ENCODE measurements at regions not wholly inside any gene's neighbourhood (a gene's known extent, or its start where the extent isn't known, plus 50 kb on each side); places are given as distances from the start of the nearest gene placed in this dataset.
"Not testable (repeated sequence)": the region's sequence is repeated elsewhere in the genome, so short reads cannot be mapped to it uniquely, and the experiment has no call there.

- DNase-seq (no peak), ATAC-seq (no peak)
These were observed 1299.2 kb upstream of the ATXN8OS start for GRCh38 chr13:68808456-68808855.

GRCh38 chr13:68806125-68806524, 1301.5 kb upstream of the ATXN8OS start:
- ATAC-seq (no peak), DNase-seq (no peak)

DNA sequence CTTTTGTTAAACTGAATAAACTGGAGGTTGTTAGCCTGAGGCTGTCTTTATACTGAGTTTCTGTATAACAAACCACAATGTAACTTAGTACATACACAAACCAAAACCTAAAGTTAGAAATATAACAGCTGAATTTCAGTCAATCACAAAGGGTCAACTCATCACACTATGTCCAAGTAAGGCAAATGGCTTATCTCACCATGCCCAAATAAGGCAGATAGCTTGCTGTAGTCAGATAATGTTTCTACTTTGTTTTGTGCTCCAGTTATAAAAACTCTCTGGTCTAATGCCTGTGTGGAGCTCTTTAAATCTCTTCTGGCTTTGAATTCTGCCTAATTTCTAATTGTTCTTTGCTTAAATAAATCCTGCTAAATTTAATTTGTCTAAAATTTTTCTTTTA, 1323.4 kb upstream of the ATXN8OS start:
- no peak for DNase-seq

GRCh38 chr13:68759617-68760016, 1348.0 kb upstream of the ATXN8OS start:
- DNase-seq, result no peak

More for the DNA sequence above, 1323.4 kb upstream of the ATXN8OS start:
- no peak for ATAC-seq

GRCh38 chr13:68749796-68750195, 1357.8 kb upstream of the ATXN8OS start:
- DNase-seq, result no peak
- ATAC-seq, result no peak

More at GRCh38 chr13:68759617-68760016, 1348.0 kb upstream of the ATXN8OS start:
- no peak for ATAC-seq

- DNase-seq (no peak), ATAC-seq (no peak)
These were observed 1359.6 kb upstream of the ATXN8OS start for GRCh38 chr13:68748038-68748437.

DNA sequence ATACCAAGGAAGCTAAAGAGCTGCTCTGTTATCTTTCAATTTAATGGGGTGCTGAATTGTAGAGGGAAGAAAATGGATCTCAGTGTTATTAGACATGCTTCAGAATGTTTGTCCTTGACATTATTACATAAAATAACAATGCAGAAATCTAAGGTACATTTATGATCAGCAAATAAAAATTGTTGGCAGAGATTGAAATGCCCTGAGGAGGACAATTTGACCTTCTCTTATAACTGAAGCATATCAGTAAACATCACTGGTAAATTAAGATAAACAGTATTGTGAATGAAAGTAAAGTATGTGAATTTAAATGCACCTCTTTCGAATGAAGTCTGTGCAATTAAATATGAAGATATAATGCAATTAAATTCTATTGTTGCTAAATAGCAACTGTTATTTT, 1362.1 kb upstream of the ATXN8OS start:
- no peak for DNase-seq
- no peak for ATAC-seq

DNA sequence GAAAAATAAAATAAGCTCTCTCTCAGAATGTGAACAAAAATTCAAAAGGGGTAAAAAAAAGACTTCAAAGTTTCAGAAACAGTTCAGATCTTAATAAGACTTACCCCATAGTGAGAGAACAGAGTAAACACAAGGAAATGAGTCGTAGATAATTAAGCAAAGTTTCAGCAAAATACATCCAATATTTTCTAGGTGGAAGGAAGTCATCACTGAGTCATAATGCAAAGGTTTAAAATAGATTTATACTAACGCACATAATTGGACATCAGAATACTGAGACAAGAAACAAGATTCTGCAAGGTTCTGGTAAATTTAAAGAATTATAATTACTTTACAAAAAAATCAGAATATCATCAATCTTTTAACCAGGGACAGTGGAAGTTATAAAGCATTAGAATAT, 1370.7 kb upstream of the ATXN8OS start:
- no peak for ATAC-seq
- DNase-seq, result no peak

- ATAC-seq (no peak), DNase-seq (no peak)
These were observed 1379.8 kb upstream of the ATXN8OS start for GRCh38 chr13:68727798-68728197.

- no peak for DNase-seq
- no peak for ATAC-seq
These were observed 1380.5 kb upstream of the ATXN8OS start for GRCh38 chr13:68727165-68727564.

DNA sequence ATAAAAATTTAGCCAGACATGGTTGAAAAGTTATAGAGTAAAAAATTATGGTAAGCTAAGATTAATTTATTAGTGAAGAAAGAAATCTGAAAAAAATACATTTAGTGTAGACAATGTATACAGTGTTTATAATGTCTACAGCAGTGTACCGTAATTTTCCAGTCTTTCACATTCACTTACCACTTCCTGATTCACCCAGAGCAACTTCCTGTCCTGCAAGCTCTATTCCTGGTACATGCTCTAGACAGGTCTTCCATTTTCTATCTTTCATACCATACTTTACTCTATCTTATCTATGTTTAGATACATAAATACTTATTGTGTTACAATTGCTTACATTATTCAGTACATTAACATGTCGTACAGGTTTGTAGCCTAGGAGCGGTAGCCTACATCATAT, 1387.8 kb upstream of the ATXN8OS start:
- ATAC-seq (no peak), DNase-seq (no peak)

- DNase-seq (no peak), ATAC-seq (no peak)
These were observed 1392.0 kb upstream of the ATXN8OS start for GRCh38 chr13:68715651-68716050.

DNA sequence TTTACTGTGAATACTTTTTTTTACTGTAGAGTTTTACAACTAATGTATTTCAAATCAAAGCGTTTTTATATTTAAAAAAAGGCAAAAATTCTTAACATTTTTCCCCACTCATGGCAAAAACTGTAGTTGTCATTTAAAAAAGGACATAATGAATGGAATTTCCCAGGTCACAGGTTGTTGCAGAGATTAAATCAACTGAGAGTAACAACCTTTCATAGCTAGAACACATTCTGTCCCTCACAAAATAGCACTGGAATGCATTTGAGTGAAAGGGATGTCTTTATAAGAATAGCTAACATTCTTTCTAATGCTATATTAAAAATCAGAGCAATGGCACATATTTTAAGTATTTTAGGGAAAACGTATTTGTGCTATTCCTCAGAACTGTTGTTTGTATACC, 1393.3 kb upstream of the ATXN8OS start:
- ATAC-seq (no peak), DNase-seq (no peak)

- ATAC-seq, result no peak
These were observed 1394.2 kb upstream of the ATXN8OS start for GRCh38 chr13:68713394-68713793.

GRCh38 chr13:68708336-68708908, 1399.2 kb upstream of the ATXN8OS start:
- ATAC-seq (no peak), DNase-seq (no peak)

More at GRCh38 chr13:68713394-68713793, 1394.2 kb upstream of the ATXN8OS start:
- DNase-seq, result no peak

DNA sequence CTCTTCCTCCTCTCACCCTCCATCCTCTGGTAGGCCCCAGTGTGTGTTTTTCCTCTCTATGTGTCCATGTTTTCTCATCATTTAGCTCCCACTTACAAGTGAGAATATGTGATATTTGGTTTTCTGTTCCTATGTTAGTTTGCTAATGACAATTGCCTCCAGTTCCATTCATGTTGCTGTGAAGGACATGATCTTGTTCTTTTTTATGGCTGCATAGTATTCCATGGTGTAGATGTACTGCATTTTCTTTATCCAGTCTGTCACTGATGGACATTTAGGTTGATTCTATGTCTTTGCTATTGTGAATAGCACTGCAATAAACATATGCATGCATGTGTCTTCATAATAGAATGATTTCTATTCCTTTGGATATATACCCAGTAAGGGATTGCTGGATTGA, 1401.6 kb upstream of the ATXN8OS start:
- not testable (repeated sequence) for DNase-seq, ATAC-seq

- ATAC-seq (no peak), DNase-seq (no peak)
These were observed 1410.1 kb upstream of the ATXN8OS start for GRCh38 chr13:68697551-68697950.

GRCh38 chr13:68696907-68697306, 1410.7 kb upstream of the ATXN8OS start:
- ATAC-seq (no peak), DNase-seq (no peak)

- ATAC-seq (no peak), DNase-seq (no peak)
These were observed 1415.6 kb upstream of the ATXN8OS start for GRCh38 chr13:68692049-68692448.

GRCh38 chr13:68690567-68690966, 1417.1 kb upstream of the ATXN8OS start:
- ATAC-seq, result no peak
- no peak for DNase-seq

DNA sequence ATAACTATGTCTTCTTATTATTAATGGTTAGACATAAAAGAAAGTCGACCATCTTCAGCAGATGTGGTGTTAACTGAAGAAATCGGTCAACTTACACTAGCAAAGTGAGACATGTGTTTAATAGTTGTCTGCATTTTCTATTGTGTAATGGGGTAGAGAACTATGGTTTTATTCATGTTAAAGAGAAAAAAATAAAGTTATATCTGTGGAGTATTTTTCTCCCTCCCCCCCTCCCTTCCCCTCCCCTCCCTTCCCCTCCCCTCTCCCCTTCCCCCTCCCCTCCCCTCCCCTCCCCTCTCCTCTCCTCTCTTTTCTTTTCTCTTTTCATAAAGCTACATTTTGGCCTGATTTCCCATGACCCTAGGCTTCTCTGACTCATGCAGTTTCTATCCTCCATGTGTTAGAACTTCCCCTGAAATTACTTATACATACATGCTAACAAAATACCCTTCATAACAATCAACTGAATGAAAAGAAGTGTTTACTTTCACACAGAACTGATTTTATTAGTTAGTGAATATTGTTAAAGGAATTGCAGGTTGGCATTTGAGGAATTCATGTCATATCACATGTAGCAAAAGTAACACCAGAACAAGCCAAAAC, 1431.0 kb upstream of the ATXN8OS start:
- DNase-seq, result no peak
- no peak for ATAC-seq

GRCh38 chr13:68675209-68675608, 1432.4 kb upstream of the ATXN8OS start:
- ATAC-seq, result no peak
- no peak for DNase-seq

DNA sequence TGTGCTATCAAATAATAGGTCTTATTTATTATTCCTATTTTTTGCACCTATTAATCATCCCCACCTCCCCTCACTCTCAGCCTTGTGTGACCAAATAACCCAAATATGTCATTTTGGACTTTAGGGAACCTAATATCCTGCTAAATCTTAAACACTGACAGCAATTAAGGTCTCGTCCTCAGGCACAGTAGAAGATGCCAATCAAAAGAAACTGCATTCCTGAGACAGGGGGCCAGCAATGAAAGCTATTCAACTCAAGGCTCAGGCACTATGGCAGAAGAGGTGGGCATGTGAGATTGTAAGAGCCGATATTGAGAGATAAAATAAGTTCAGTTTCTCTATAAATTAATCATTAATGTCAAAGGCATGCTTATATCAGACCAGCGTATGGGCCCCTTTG, 1437.7 kb upstream of the PCDH9 start:
- no peak for DNase-seq
- no peak for ATAC-seq

- DNase-seq (no peak), ATAC-seq (no peak)
These were observed 1436.8 kb upstream of the PCDH9 start for GRCh38 chr13:68666774-68667397.
